K562 (cell line): ENCODE measurements at regions not wholly inside any gene's neighbourhood (a gene's known extent, or its start where the extent isn't known, plus 50 kb on each side); places are given as distances from the start of the nearest gene placed in this dataset.

ENCODE experiments used
- ATAC-seq: fragments of 200-7000 bp; cut with Tn5 transposase; 3 replicates; pipeline ENCODE4 v1.9.1; 2020; ENCODE audit warnings: moderate library complexity
- BruUV-seq: library from RNA; stranded (reverse); fragments of 400-500 nt; replicated peaks from 2 replicates; lab custom pipeline; 2021; lab: Mats Ljungman, UMichigan
- CTCF ChIA-PET: fragments of 300-600 bp; formaldehyde crosslinking; extraction: SDS; loops from one replicate; lab custom pipeline; 2021; ENCODE audit warnings: low intra/inter-chr PET ratio; lab: Yijun Ruan, JAX
- POLR2A ChIA-PET: fragments of 300-600, 350-650 bp; sonication (Branson Sonifier 250); formaldehyde crosslinking; extraction: SDS; loops from one replicate; lab custom pipeline; 2021; ENCODE audit warnings: antibody characterized with exemption, inconsistent platforms; lab: Yijun Ruan, JAX
- DNase-seq, 4 experiments: peaks; one replicate each; pipeline versions ENCODE4 v3.0.0 to v3.0.0-alpha.2; 2011 to 2018; ENCODE audit warnings: low spot score in 3 of 4, mixed read lengths in 3 of 4; ENCODE audit errors: extremely low read depth in 1 of 4
- FAIRE-seq: peaks from 2 replicates; lab custom pipeline; 2011; peaks lifted over from hg19 to GRCh38; lab: Jason Lieb, UNC
- H2AFZ ChIP-seq: 2 replicates; pipeline ENCODE4 v1.6.0; 2011; ENCODE audit warnings: low read depth, low read length, control low read depth, inconsistent platforms
- H3K27ac ChIP-seq: fragments of 200-600 bp; 3 replicates; pipeline ENCODE4 v1.8.0; 2011; ENCODE audit warnings: low read depth, mild to moderate bottlenecking, control low read depth, inconsistent platforms, low read length, moderate library complexity, mixed read lengths; ENCODE audit errors: extremely low read depth
- H3K27me3 ChIP-seq, 2 experiments: fragments of 300-600 bp in 1 of 2; 2 replicates in 1 of 2; 3 replicates in 1 of 2; pipeline versions ENCODE4 v1.6.0 to v1.8.0; 2011; ENCODE audit warnings: inconsistent platforms in 2 of 2, low read length in 2 of 2, mild to moderate bottlenecking in 1 of 2, mixed read lengths in 1 of 2, moderate library complexity in 1 of 2; ENCODE audit not compliant: control insufficient read depth in 2 of 2, insufficient read depth in 2 of 2
- H3K36me3 ChIP-seq: fragments of 300-600 bp; 3 replicates; pipeline ENCODE4 v1.8.0; 2011; ENCODE audit warnings: mild to moderate bottlenecking, low read length, inconsistent platforms; ENCODE audit not compliant: control insufficient read depth, insufficient read depth
- H3K4me1 ChIP-seq, 2 experiments: fragments of 200-600 bp in 1 of 2; replicated peaks in 1 of 2; 2 replicates in 1 of 2; 3 replicates in 1 of 2; pipeline versions ENCODE4 v1.5.1 to v1.8.0; 2011; ENCODE audit warnings: inconsistent platforms in 2 of 2, low read length in 2 of 2, mild to moderate bottlenecking in 1 of 2, mixed read lengths in 1 of 2, moderate library complexity in 1 of 2; ENCODE audit not compliant: control insufficient read depth in 2 of 2, insufficient read depth in 2 of 2
- H3K4me2 ChIP-seq: 2 replicates; pipeline ENCODE4 v1.6.1; 2011; ENCODE audit warnings: low read length, control low read depth, inconsistent platforms, mixed read lengths; ENCODE audit not compliant: insufficient read depth
- H3K4me3 ChIP-seq: fragments of 200-600 bp; sonication (generic), shearing (Covaris generic); 2 replicates; pipeline ENCODE4 v1.5.1; 2016; ENCODE audit warnings: control low read depth, inconsistent platforms
- H3K79me2 ChIP-seq: fragments of 200-600 bp; 3 replicates; pipeline ENCODE4 v1.8.0; 2011; ENCODE audit warnings: low read length, inconsistent platforms; ENCODE audit not compliant: control insufficient read depth, insufficient read depth
- H3K9ac ChIP-seq, 2 experiments: 2 replicates each; pipeline versions ENCODE4 v1.6.0 to v1.6.1; 2011; ENCODE audit warnings: low read depth in 2 of 2, low read length in 2 of 2, control low read depth in 1 of 2, inconsistent platforms in 1 of 2, mild to moderate bottlenecking in 1 of 2, mixed read lengths in 1 of 2; ENCODE audit not compliant: insufficient read depth in 1 of 2
- H3K9me1 ChIP-seq: one replicate; pipeline ENCODE4 v1.6.0; 2011; ENCODE audit warnings: inconsistent platforms, mild to moderate bottlenecking, low read length, moderate library complexity; ENCODE audit not compliant: control insufficient read depth, insufficient read depth
- H3K9me3 ChIP-seq: replicated peaks from 2 replicates; pipeline ENCODE4 v1.5.1; 2011; ENCODE audit warnings: low read depth, low read length, inconsistent platforms; ENCODE audit not compliant: control insufficient read depth, insufficient read depth
- H4K20me1 ChIP-seq: replicated peaks from 2 replicates; pipeline ENCODE4 v1.6.1; 2011; ENCODE audit warnings: low read length, inconsistent platforms, mixed read lengths; ENCODE audit not compliant: control insufficient read depth, insufficient read depth
- GTF2E2 ChIP-seq: fragments of 200-800 bp; sonication (Bioruptor generic); IDR thresholded peaks from 2 replicates; pipeline ENCODE4 v1.6.1; 2016; ENCODE audit warnings: missing genetic modification characterization, missing compliant biosample characterization
- HOXB6 ChIP-seq: fragments of 250-450 bp; sonication (Bioruptor Pico); IDR thresholded peaks from 2 replicates; pipeline ENCODE4 v1.5.1; 2022; ENCODE audit warnings: mild to moderate bottlenecking, borderline replicate concordance
- ZNF174 ChIP-seq: fragments of 250-450 bp; sonication (Bioruptor Pico); IDR thresholded peaks from 2 replicates; pipeline ENCODE4 v1.4.0; 2020; ENCODE audit warnings: mild to moderate bottlenecking
- ZNF507 ChIP-seq: conservative IDR thresholded peaks from 2 replicates; pipeline ENCODE4 v1.6.1; 2017; ENCODE audit warnings: missing genetic modification characterization, missing compliant biosample characterization
- ZNF644 ChIP-seq: fragments of 200-800 bp; sonication (Bioruptor generic); IDR thresholded peaks from 2 replicates; pipeline ENCODE4 v1.6.1; 2016; ENCODE audit warnings: low read depth, missing genetic modification characterization, missing compliant biosample characterization
- WGBS: fragments of 100-300 bp; shearing (Covaris generic); methylation state at CpG from one replicate; pipeline ENCODE4 v1.1.6; 2016; ENCODE audit warnings: low coverage, mixed read lengths; ENCODE audit not compliant: insufficient coverage; ENCODE audit errors: missing lambda C conversion rate; 5-methylcytosine and 5-hydroxymethylcytosine counted together
- in situ Hi-C: fragments of 300-500 bp; cut with MboI; formaldehyde crosslinking; loops from 4 replicates; pipeline ENCODE4 v1.15.0; 2018; ENCODE audit warnings: inconsistent platforms, mixed read lengths
- intact Hi-C: fragments of 100-400 bp; cut with micrococcal nuclease; formaldehyde crosslinking; loops from 2 replicates; pipeline ENCODE4 v1.14.2; 2022

- in situ Hi-C loops: no loop called here
- Histone ChIP-seq H3K4me2 (no peak overlapping the region), H3K4me1 (no peaks in the 10 kb centered on the region), H3K9me1 (no peaks in the 10 kb centered on the region), H3K79me2 (no peaks in the 10 kb centered on the region), H3K36me3 (no peaks in the 10 kb centered on the region), H3K4me3 (no peak overlapping the region), H2AFZ (no peak overlapping the region), H4K20me1 (no peaks in the 10 kb centered on the region), H3K27me3 (no peaks in the 10 kb centered on the region), H3K27ac (no peak overlapping the region), H3K9me3 (no peaks in the 10 kb centered on the region), H3K9ac (no peak overlapping the region)
- ChIA-PET CTCF (no interaction called here), POLR2A (no interaction called here)
- no peak for FAIRE-seq
- no peak for ATAC-seq
- WGBS: 0% methylated on average over 1 of the region's 1 CpG
- TF ChIP-seq HOXB6 (no peak), GTF2E2 (no peak), ZNF174 (no peak), ZNF507 (tag) (no peak)
- intact Hi-C loops: no loop called here
- no peak for DNase-seq
- BruUV-seq: no TSS peak
These were observed 665.6 kb downstream of the SLITRK1 start for GRCh38 chr13:83216479-83217245.

GRCh38 chr13:83215627-83216026 lies 666.6 kb downstream of the SLITRK1 start:
- no peak overlapping the region for H3K4me2 ChIP-seq
- ATAC-seq: no peak
- no peaks in the 10 kb centered on the region for H3K27me3 ChIP-seq
- no peak overlapping the region for H3K9ac ChIP-seq
- no peaks in the 10 kb centered on the region for H4K20me1 ChIP-seq
- H2AFZ ChIP-seq: no peak overlapping the region
- in situ Hi-C loops (no loop called here), intact Hi-C loops (no loop called here)
- 0% methylated on average over 1 of the region's 1 CpG for WGBS
- no peak for DNase-seq
- H3K79me2 ChIP-seq: no peaks in the 10 kb centered on the region
- no peak for TF ChIP-seq ZNF644
- no peaks in the 10 kb centered on the region for H3K9me1 ChIP-seq
- CTCF ChIA-PET: no interaction called here
- POLR2A ChIA-PET: no interaction called here
- no peak for FAIRE-seq
- no peaks in the 10 kb centered on the region for H3K4me1 ChIP-seq
- no peak overlapping the region for H3K4me3 ChIP-seq
- BruUV-seq: no TSS peak
- H3K36me3 ChIP-seq: no peaks in the 10 kb centered on the region
- H3K9me3 ChIP-seq: no peaks in the 10 kb centered on the region
- no peak overlapping the region for H3K27ac ChIP-seq
